ENCODE measurements at regions not wholly inside any gene's neighbourhood (a gene's known extent, or its start where the extent isn't known, plus 50 kb on each side); places are given as distances from the start of the nearest gene placed in this dataset.

GRCh38 chr2:172252154-172252553 is 149.5 kb upstream of the DLX2 start:
- Histone ChIP-seq H3K4me1 (ENCODE audit: control insufficient read depth in 2 of 3, insufficient read depth in 2 of 3, low read depth in 1 of 3, low read length in 3 of 3) (peaks cover 0 to 9% (median 0%) of the 10 kb centered on the region in 3 donors), H3K27ac (ENCODE audit: low read depth in 2 of 2, low read length in 2 of 2) (no peak overlapping the region), H3K9ac (ENCODE audit: low read length in 3 of 3) (no peak overlapping the region), H3K9me3 (ENCODE audit: control insufficient read depth in 2 of 3, insufficient read depth in 1 of 3, low read length in 3 of 3) (no peaks in the 10 kb centered on the region), H3K4me3 (ENCODE audit: low read length in 3 of 3) (no peak overlapping the region), H3K36me3 (ENCODE audit: control insufficient read depth in 2 of 3, insufficient read depth in 3 of 3, low read length in 3 of 3) (no peaks in the 10 kb centered on the region), H3K27me3 (ENCODE audit: control insufficient read depth, insufficient read depth, low read length) (no peaks in the 10 kb centered on the region)
- intact Hi-C loops (cut with DNase I) = no loop called here
- DNase-seq = peak in 1 of 5 donors; percentile 78
- FAIRE-seq = no peak
- no peak for TF ChIP-seq CTCF (IDR thresholded peaks at IDR 0.05; ENCODE audit: borderline replicate concordance, extremely low read depth, insufficient read depth)

- Histone ChIP-seq H3K27ac (ENCODE audit: low read depth in 2 of 2, low read length in 2 of 2) (peak overlapping the region; percentile 67), H3K4me1 (ENCODE audit: control insufficient read depth in 2 of 3, insufficient read depth in 2 of 3, low read depth in 1 of 3, low read length in 3 of 3) (peaks cover 0 to 9% (median 0%) of the 10 kb centered on the region in 3 donors), H3K9me3 (ENCODE audit: control insufficient read depth in 2 of 3, insufficient read depth in 1 of 3, low read length in 3 of 3) (no peaks in the 10 kb centered on the region), H3K9ac (ENCODE audit: low read length in 3 of 3) (no peak overlapping the region), H3K4me3 (ENCODE audit: low read length in 3 of 3) (no peak overlapping the region), H3K27me3 (ENCODE audit: control insufficient read depth, insufficient read depth, low read length) (no peaks in the 10 kb centered on the region), H3K36me3 (ENCODE audit: control insufficient read depth in 2 of 3, insufficient read depth in 3 of 3, low read length in 3 of 3) (no peaks in the 10 kb centered on the region)
- no peak for TF ChIP-seq CTCF (IDR thresholded peaks at IDR 0.05; ENCODE audit: borderline replicate concordance, extremely low read depth, insufficient read depth)
- DNase-seq = peak in 2 of 5 donors; percentile 74 to 82
- intact Hi-C loops (cut with DNase I) = no loop called here
- no peak for FAIRE-seq
Measured at GRCh38 chr2:172253190-172254052, 150.7 kb upstream of the DLX2 start.

GRCh38 chr2:172256886-172257285 is 154.2 kb upstream of the DLX2 start:
- no peak for TF ChIP-seq CTCF (IDR thresholded peaks at IDR 0.05; ENCODE audit: borderline replicate concordance, extremely low read depth, insufficient read depth)
- intact Hi-C loops (cut with DNase I) = no loop called here

More at GRCh38 chr2:172256886-172257285, 154.2 kb upstream of the DLX2 start:
- peaks cover 0 to 7% (median 0%) of the 10 kb centered on the region in 3 donors for H3K4me1 ChIP-seq (ENCODE audit: control insufficient read depth in 2 of 3, insufficient read depth in 2 of 3, low read depth in 1 of 3, low read length in 3 of 3)
- no peaks in the 10 kb centered on the region for H3K36me3 ChIP-seq (ENCODE audit: control insufficient read depth in 2 of 3, insufficient read depth in 3 of 3, low read length in 3 of 3)
- H3K9me3 ChIP-seq (ENCODE audit: control insufficient read depth in 2 of 3, insufficient read depth in 1 of 3, low read length in 3 of 3) = no peaks in the 10 kb centered on the region
- H3K9ac ChIP-seq (ENCODE audit: low read length in 3 of 3) = no peak overlapping the region
- H3K4me3 ChIP-seq (ENCODE audit: low read length in 3 of 3) = no peak overlapping the region
- DNase-seq (no peak), FAIRE-seq (no peak)
- no peaks in the 10 kb centered on the region for H3K27me3 ChIP-seq (ENCODE audit: control insufficient read depth, insufficient read depth, low read length)
- H3K27ac ChIP-seq (ENCODE audit: low read depth in 2 of 2, low read length in 2 of 2) = no peak overlapping the region
